Endothelial cell of umbilical vein (primary cell): ENCODE measurements at regions not wholly inside any gene's neighbourhood (a gene's known extent, or its start where the extent isn't known, plus 50 kb on each side); places are given as distances from the start of the nearest gene placed in this dataset.

Source experiments
- EZH2 ChIP-seq: IDR thresholded peaks from 2 replicates; pipeline ENCODE4 v1.6.1; 2012; ENCODE audit warnings: borderline replicate concordance, low read depth, mild to moderate bottlenecking, moderate library complexity, low read length, inconsistent platforms; ENCODE audit not compliant: severe bottlenecking
- MYC ChIP-seq: IDR thresholded peaks from one replicate; pipeline ENCODE4 v1.6.1; 2011; ENCODE audit warnings: mild to moderate bottlenecking, low read depth, low read length
- POLR2AphosphoS5 ChIP-seq: IDR thresholded peaks from 2 replicates; pipeline ENCODE4 v1.6.1; 2012; ENCODE audit warnings: low read depth, mild to moderate bottlenecking, control low read depth, low read length, moderate library complexity; ENCODE audit not compliant: insufficient read depth
- TF ChIP-seq, protein P1 (sequence below), 2 donors: IDR thresholded peaks; 1 replicate in 1 of 2; 2 replicates in 1 of 2; pipeline ENCODE4 v1.5.1; 2011; ENCODE audit warnings: low read length in 2 of 2, mild to moderate bottlenecking in 2 of 2, moderate library complexity in 2 of 2, control low read depth in 1 of 2, inconsistent platforms in 1 of 2, low read depth in 1 of 2; ENCODE audit not compliant: insufficient read depth in 1 of 2; ENCODE audit errors: extremely low read depth in 1 of 2
- TF ChIP-seq, protein P2 (sequence below): IDR thresholded peaks from 2 replicates; pipeline ENCODE4 v1.6.1; 2011; ENCODE audit not compliant: insufficient read depth, insufficient read length

DNA sequence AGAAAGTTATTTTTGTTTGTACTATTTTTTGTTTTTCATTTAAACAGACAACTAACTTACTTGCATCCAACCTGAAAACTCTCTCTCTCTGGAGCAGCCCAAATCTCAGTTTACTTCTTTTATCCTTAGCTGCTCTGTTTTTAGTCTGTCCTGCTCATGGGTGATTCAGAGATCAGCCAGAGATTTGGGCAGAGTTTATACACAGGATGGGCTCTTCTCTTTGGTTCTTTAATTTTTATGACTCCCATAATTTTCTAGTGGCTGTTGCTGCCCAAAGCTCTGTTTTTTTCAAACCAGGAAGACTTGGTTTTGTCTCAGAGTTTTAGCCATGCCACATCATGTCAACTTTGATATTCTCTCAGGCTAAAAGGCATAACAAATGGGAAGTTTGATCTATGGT is 86.8 kb upstream of the CD55 start:
- TF ChIP-seq, protein P1, sequence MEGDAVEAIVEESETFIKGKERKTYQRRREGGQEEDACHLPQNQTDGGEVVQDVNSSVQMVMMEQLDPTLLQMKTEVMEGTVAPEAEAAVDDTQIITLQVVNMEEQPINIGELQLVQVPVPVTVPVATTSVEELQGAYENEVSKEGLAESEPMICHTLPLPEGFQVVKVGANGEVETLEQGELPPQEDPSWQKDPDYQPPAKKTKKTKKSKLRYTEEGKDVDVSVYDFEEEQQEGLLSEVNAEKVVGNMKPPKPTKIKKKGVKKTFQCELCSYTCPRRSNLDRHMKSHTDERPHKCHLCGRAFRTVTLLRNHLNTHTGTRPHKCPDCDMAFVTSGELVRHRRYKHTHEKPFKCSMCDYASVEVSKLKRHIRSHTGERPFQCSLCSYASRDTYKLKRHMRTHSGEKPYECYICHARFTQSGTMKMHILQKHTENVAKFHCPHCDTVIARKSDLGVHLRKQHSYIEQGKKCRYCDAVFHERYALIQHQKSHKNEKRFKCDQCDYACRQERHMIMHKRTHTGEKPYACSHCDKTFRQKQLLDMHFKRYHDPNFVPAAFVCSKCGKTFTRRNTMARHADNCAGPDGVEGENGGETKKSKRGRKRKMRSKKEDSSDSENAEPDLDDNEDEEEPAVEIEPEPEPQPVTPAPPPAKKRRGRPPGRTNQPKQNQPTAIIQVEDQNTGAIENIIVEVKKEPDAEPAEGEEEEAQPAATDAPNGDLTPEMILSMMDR (IDR thresholded peaks at IDR 0.05; ENCODE audit: extremely low read depth in 1 of 2, insufficient read depth in 1 of 2, low read depth in 1 of 2, low read length in 2 of 2): no peak
- TF ChIP-seq POLR2AphosphoS5 (no peak), MYC (no peak), EZH2 (no peak)
- TF ChIP-seq, protein P2, sequence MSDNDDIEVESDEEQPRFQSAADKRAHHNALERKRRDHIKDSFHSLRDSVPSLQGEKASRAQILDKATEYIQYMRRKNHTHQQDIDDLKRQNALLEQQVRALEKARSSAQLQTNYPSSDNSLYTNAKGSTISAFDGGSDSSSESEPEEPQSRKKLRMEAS: no peak
